GM21528 (cell line): ENCODE measurements at regions not wholly inside any gene's neighbourhood (a gene's known extent, or its start where the extent isn't known, plus 50 kb on each side); places are given as distances from the start of the nearest gene placed in this dataset.

ENCODE experiments used
- ATAC-seq: cut with Tn5 transposase; IDR thresholded peaks from one replicate; pipeline ENCODE4 v1.9.1; 2021; ENCODE audit warnings: mild to moderate bottlenecking, moderate library complexity; ENCODE audit not compliant: unreplicated experiment, low FRiP score

DNA sequence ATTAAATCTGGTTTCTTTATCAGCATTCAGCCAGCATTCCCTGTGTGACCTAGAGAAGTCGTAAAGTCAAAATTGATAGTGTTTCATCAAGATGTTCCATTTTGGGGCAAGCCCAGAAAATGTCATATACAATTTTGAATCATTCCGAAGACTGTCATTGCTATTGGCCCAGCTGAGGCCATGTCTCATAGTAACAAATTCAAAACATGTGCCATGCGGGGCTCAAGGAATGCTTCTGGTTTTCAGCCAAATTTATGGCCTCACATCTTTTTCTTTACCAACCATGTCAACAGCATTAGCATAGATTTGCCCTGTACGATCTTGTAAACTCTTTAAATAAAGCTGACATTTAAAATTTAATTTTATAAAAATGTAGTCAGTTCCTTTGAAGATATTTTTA, 314.7 kb downstream of the PAX1 start:
- ATAC-seq, result no peak

DNA sequence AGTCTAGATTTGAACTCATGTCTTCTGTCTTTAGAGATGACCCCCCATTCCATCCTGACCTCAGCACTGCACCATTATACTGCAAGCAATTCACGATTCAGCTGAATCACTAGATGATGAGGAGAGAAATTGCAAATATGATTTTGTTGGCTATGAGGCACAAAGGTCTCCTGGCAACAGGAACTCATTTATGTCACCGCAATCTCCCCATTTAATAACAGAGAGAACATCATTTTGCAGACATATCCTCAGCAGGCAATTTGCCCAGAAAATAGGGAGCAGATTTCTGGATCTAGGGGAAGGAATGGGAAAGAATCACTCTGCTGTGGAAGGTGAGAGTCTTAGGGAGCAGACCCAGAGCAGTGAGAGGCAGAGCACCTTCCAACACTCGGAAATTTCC, 303.0 kb downstream of the PAX1 start:
- ATAC-seq, result no peak

DNA sequence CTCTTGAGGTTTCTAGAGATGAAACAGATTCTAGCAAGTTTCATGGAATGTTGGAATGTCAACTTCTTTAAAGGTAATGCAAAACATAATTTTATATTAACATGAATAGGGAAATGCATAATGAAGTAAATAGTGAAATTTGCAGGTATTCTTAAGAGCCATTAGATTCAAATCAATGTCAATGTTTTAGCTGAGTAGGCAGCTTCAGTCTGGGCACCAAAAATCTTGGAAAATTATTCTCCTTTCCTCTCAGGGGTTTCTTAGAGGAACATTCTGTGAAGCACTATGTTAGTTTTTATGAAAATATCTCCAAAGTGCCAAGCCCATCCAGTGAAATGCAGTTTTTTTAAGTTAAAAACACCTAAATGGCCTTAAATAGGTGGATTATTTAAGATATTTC, 300.8 kb downstream of the PAX1 start:
- ATAC-seq, result no peak

DNA sequence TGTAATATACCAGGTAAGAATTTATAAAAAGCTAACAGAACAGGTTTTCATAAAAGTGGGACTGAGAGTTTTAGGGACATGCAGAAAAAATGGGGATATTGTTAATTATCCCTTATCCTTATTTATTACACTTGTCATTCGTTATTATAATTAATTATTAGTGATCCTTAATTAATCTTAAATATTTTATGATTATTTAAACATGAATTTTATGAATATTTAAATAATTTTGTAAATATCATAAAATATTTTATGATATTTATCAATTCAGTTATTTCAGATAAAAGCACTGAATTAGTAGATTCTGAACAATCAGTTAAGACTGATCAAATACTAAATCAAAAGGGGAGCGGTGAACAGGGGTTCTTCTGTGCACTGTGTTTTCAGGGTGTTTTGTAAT, 300.1 kb downstream of the PAX1 start:
- no peak for ATAC-seq

DNA sequence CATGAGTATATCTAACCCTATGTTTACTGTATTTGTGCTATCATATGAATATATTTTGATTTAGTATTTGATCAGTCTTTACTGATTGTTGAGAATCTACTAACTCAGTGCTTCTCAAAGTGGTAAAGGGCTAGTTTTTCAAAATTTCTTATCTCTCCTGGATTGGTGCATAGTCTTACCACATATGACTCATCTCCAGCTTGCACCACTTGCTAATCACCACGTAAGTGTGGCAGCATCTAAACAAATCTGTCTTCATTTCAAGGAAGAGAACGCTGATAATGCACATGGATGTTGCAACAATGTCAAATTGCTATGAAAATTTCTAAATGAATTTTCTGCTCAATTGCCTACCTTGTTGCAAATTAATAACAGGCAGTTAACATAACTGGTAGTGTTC, 299.5 kb downstream of the PAX1 start:
- no peak for ATAC-seq

DNA sequence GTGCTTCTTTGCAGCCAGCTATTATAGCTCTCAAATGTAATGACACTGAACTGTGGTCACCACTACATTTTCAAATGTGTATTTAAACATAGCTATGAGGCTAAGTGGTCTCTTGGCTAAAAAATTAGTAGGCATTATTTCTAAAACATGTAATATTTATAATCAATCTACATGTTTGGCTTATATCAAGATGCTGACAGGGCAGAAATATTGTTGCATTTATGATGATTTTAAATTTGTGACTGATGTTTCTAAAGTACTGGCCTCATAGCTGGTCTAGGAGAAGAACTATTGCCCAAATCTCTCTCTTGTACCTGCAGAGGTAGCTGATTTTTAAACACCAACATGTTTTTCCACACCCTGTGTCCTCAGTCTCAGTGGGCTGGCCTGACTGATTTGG, 298.2 kb downstream of the PAX1 start:
- ATAC-seq, result no peak

DNA sequence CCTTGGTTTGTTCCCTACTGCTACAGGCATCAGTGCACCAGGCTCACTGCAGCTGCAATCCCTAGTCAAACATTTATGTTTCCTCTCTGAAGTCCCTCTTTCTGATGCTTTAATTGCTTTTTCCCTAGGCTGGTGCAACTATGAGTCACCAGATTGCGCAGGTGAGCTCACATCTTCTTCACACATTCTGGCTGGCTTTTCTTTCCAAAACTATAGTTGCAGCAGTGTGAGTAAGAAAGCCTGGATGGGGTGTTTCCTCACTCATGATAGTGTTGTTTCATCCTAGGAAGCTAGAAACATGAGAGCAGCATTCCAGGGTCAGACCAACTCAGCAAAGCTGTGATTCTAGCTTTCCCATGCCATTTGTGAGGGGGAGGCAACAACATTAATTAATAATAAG, 296.4 kb downstream of the PAX1 start:
- no peak for ATAC-seq

DNA sequence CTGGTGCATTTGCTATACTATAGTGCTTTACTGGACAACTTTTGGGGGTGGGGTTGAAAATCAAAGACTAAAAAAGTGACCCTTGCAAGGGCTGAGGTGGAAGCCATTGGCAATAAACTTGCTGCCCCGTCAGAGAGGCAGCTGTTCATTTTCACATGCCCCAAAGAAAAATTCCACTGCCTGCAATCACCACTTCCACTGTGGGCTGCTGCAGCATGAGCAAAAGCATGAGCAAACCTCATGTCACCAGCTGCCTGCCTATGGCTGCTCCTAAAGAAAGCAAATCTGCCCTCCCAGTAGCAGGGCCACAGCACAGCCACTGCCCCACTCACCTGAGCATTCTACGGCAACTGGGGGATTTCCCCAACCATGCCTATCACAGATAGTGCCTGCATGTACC, 290.0 kb downstream of the PAX1 start:
- no peak for ATAC-seq

DNA sequence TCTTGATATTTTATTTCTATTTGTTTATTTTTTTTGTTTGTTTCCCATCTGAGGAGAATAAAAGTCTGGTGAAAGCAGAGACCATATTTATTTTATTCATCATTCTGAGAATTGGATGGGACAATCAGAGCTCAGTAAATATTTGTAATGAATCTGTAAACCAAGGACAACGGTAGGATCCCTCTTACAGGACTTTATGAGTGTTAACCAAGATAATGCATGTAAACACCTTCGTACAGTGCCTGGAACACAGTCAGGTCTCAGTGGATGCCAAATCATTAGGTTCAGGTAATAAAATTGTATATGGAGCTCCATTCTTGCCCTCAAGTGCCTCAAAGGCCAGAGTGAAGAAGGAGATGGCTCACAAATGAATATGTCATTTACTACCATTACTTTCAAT, 288.7 kb downstream of the PAX1 start:
- ATAC-seq, result no peak

DNA sequence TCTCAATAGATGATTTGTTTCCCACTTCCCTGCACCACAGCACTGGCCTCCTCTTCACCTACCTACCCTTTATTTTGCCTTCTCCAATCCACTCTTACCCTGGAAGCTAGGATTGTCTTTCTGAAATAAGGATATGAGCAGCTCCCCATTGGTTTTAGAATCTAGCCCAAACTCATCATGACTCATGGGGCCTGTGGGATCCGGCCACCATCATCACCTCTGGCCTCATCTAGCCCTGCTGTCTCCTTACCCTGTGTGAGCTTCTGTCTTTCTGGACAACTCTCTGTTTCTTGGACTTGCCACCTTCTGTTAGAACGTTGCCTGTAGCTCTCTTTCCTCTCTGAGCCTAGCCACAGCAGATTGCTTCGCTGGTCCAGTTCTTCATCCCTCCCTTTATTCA, 277.1 kb downstream of the PAX1 start:
- no peak for ATAC-seq

DNA sequence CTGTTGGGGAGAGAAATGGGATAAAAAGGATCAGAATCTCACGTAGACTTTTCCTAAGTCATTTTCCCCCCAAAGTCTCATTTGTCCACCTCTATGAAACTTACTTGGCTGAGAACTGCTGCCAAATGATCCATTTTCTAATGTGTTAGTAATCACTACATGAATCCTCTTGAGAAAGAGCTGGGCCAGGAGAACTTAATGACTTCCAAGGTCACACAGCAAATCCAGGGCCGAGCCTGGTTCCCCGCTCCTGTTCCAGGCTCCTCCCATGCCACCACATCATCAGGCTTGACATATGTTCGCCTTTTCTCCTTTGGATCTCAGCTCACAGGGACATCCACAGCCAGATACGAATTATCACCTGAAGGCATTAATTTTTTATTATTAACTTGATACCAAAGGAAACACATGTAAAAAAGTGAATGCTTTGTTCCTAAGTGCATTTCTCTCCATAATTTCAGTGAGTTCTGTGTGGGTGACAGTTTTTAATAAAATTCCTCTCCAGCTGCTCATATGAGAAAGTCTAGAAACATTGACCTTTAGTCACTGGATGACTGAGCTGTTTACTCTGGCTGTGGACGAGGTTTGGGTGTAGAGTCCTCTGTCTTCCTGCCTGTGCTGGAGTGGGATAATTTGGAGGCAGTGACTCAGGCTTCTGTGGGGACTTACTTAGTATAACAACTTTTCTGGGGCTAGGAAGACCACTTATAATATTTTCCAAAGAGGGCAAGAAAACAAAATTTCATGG, 276.3 kb downstream of the PAX1 start:
- ATAC-seq, result no peak

DNA sequence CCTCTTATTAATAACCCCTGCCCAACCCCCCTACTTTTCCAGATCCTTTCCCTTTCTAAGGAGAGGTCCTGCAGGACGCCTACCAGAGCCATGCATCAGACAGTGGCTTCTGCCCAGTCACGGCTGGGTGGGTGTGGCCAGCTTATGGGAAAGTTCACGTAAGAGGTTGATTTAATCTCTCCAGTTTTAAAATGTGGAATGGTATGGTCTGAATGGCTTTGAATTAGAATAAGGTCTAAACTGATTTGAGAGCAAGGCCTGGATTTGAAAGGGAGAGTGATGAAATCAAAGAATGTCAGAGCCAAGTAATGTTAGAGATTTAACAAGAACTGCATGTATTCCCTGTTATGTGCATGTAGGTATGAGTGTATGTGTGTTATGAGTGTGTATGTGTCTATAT, 275.7 kb downstream of the PAX1 start:
- no peak for ATAC-seq

DNA sequence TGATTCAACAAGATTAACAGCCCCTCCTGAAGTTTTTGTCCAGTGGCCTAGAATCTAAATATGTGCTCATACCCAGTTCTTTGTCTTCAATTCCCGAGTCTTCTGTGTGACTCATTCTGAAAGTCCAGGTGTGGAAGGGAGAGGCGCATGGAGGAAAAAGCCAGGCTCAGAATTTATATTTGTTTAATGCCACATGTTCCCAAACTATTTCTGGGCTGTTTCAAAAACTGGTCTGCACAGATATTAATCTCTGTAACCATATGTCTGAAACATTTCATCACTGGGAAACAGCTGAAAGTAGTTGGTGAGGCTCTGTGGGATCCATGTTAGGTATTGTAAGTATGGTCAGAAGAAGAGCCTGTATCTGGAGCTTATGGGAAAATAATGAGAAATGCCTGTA, 266.0 kb downstream of the PAX1 start:
- ATAC-seq, result no peak

DNA sequence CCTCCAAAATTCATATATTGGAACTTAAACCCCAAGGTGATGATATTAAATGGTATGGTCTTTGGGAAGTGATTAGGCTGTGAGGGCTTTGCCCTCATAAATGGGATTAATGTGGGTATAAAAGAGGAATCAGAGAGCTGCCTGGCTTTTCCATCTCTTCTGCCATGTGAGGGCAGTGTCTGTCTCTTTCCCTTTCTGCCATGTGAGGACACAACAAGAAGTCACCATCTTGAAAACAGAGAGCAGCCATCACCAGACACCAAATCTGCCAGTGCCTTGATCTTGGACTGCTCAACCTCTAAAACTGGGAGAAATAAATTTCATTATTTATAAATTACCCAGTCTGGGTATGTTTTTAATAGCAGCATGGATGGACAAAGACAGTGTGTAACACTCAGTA, 263.0 kb downstream of the PAX1 start:
- ATAC-seq, result no peak

DNA sequence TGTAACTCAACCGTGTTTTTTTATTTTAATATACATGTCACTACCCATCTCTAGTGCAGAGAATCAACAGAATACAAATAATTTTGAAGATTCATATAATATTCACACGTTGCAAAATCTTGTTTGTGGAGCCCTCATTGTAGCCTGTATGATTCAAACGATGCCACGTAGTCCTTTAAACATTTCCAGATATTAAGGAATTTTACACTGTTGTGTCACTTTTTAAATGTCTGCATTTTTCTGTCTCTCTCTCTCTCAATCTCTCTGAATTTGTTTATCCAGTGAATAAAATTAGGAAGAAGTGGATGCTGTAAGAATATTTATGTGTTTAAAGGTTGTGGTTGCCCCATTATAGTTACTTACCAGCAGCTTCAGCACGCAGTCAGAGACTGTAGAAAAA, 262.0 kb downstream of the PAX1 start:
- no peak for ATAC-seq

DNA sequence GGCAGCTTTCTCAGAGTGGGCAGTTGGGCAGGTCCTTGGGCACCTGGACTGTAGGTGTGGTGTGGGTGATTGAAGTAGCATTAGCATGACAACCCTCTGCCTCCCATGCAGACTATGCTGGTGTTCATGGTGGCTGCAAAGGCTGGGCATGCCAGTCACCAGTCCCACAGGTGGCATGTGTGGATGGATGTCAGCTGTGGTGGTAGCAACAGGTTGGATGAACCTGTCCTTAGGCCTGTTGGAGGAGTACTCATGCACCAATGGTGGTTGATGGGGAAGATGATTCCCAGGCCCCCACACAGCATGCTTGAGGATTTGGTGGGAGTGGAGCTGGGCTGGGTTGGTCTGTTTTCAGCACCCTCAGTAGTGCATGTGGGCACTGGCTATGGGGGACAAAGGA, 251.1 kb downstream of the PAX1 start:
- ATAC-seq, result no peak

DNA sequence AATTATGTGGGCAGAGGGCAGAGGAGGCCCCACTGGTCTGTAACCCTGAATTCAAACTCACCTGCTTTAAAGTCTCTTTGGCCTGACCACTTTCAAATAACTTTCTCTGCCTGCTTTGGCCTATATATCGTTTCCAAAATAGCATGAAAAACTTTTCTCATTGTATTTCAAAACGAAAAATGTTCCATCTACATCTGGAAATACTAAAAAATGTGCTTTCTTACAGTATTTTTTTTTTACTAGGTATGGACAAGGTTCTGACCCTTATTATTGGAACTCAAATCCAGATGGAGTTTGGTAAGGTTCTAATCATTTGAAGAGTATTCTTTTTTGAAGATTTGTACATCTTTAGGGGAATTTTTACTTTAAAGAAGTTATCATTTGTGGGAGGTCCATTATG, 241.9 kb downstream of the PAX1 start:
- ATAC-seq, result no peak

DNA sequence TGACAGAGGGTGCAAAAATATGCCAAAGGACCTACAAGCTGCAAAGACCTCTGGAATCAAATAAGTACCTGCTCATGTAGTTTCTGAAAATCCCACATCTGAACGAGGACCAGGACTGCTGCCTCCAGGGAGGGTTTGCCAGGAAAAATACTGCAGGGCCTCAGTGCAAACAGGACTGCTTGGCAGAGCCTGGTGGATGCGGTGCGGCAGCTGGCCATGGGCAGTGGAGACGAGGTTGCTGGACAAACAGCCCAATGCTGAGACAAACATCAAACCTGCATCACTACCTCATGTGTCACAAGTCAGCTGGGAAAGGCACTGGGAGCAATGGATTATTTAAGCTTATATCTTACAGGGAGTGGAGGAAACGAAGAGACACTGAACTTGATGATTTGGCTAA, 238.8 kb downstream of the PAX1 start:
- no peak for ATAC-seq

DNA sequence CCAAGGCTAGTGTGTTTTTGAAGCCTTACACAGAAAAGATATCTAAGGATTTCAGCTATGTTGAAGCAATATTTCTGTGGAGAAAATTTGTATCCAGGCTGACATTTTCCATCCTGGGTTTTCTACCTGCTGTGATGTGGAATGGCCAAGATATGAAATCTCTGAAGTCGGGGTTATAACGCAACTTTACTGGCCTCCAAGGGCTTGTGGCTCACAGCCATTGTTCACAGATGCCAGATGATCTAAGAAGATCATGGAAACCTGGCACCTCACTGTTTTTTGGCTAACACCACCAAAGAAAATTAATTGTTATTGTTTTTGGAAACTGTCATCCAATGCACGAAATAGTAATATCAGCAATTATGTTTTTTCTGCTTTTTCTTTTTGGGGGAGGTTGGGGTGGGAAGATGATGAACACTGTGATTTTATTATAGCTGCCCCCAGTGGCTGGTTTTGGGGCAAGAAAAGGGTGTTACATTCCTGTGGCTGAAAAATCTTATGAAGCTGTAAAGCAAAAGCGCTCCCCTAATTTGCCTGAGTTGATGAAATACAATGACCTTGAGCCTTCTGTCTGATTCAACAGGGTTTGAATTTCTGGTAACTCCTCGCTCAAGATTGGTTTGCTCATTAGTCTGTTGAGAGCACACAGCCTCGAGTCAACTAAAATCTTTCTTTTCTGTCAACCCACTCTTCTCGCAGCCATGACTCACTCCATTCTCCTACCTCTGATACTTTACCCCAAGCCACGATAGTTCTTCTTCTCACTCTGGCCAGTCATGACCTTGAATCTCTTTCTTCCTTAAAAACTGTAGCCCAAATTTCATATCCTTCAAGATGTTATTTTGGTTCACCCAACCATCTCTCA, 236.7 kb downstream of the PAX1 start:
- ATAC-seq, result no peak

DNA sequence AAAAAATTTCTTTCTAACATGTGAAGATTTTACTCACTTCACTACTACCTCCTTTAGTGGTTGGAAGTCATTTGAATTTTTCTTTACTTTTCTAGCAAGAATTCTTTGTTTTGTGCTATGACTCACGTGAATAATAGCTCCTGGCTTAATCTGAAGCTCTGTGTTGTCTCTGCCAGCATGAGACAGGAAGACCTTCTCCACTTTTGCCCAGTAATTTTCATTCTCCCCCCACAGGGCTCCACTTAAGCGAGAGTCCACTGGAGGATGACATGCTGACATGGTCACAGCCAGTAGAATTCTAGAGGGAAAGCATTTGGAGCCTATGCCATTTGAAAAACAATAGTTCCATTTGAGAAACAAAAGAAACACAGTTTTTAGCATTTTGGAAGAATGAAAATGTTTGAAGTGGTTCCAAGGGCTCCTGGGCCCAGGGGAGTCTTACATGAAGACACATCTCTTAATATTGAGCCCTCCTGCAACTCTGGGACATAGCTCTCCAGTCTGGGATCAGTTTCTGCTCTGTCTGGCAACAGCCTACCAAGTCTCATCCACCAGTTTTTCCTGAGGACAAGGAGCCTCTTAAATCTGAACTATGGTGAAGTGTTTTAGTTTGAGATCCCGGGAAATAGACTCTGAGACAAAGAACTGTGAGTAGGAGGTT, 231.4 kb downstream of the PAX1 start:
- no peak for ATAC-seq

DNA sequence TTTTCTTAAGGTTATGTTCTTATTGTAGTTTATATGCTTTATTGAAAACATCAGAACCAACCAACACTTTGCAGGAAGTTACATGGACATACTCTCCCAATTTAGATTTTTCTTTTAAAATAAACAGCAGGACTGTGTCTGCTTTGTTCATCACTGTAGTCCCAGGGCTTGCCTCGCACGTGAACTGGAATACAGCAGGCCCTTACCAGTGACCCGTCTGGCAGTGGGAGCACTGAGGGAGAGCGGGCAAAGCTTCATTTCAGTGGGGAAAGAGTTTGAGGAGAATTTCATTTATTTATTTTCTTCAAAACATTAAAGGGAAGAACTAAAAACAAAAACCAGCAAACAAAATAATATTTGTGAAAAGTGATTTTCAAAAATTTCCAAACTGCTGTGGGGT, 230.8 kb downstream of the PAX1 start:
- no peak for ATAC-seq

DNA sequence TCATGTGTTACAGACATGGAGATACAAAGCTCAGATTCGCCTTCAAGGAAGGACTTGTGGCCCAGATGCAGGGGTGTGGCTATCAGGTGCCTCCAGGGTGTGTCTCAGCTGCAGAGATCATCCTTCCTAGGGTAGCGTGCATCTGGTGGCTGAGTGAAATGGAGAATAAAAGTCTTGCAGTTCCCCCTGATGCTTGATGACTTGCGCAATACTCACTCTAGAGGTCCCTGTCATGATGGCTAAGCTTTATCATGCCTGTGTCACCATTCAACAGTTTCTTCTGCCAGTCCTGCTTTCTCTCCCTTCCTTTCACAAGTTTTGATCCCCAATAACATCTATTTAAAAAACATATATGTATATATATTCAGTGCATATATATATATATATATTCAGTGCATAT, 228.1 kb downstream of the PAX1 start:
- no peak for ATAC-seq
